GM19438 (cell line): ENCODE measurements at regions not wholly inside any gene's neighbourhood (a gene's known extent, or its start where the extent isn't known, plus 50 kb on each side); places are given as distances from the start of the nearest gene placed in this dataset.
"Not testable (repeated sequence)": the region's sequence is repeated elsewhere in the genome, so short reads cannot be mapped to it uniquely, and the experiment has no call there.

Experiments
- ATAC-seq: cut with Tn5 transposase; IDR thresholded peaks from one replicate; pipeline ENCODE4 v1.9.1; 2021; ENCODE audit warnings: low read depth; ENCODE audit not compliant: unreplicated experiment

DNA sequence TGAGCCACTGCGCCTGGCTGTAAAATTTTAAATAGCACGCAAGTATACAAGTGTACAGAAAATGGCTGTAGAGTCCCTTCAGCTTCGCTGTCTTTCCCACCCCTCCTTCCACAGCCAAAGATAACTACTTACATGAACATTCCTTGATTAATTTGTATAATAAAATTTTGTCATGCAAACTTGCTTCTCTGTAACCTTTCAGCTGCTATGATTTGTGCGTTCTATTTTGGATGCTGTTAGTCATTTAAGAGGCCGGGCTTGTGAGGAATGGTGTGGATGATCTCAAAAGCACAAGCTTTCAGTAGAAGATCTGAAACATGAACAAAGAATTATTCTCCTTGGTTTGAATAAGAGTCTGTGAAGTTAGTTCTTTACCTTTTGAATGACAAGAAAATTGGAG, 115.0 kb upstream of the TLE1 start:
- ATAC-seq: no peak

- not testable (repeated sequence) for ATAC-seq
Measured at GRCh38 chr9:81811688-81812087, 116.5 kb upstream of the SPATA31D4 start.

DNA sequence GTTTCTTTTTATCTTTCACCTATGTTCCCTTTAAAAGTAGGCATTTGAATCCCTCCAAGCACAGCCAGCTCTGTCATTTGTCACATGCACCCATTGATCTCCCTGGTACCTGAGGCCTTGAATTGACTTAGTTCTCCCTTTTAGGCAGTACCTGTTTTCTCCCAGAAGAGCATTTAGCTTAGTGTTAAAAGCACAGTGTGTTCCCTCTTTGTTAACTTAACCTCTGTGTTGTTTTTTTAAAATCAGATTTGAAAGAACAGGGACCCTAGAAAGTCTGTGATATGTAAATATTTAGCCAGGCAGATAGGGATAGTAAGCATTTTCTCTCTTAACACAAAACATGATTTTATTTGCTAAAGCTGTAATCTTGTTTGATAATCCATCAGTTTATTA, 113.8 kb upstream of the SPATA31D4 start:
- ATAC-seq: no peak

GRCh38 chr9:81814794-81815464, 113.3 kb upstream of the SPATA31D4 start:
- ATAC-seq: peak; percentile 89

GRCh38 chr9:81815781-81816180, 112.4 kb upstream of the SPATA31D4 start:
- ATAC-seq: no peak

DNA sequence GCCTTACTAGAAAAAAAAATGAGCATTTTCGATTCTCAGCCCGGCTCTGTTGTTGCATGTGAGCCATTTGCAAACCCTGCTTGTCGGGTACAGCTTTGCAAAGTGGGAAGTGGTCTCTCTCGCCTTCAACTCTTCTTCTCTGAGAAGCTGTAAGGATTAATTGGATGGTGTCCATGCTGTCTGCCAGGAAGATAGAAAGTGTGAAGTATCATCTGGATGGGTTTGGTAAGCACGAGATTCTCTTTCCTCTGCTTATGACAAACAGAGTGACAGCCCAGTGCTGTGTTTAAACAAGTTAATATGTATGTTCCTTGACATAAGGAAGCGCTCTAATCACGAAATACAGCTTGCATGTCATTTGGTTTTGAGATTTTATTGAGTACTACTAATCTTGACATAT, 109.1 kb upstream of the SPATA31D4 start:
- ATAC-seq: no peak

DNA sequence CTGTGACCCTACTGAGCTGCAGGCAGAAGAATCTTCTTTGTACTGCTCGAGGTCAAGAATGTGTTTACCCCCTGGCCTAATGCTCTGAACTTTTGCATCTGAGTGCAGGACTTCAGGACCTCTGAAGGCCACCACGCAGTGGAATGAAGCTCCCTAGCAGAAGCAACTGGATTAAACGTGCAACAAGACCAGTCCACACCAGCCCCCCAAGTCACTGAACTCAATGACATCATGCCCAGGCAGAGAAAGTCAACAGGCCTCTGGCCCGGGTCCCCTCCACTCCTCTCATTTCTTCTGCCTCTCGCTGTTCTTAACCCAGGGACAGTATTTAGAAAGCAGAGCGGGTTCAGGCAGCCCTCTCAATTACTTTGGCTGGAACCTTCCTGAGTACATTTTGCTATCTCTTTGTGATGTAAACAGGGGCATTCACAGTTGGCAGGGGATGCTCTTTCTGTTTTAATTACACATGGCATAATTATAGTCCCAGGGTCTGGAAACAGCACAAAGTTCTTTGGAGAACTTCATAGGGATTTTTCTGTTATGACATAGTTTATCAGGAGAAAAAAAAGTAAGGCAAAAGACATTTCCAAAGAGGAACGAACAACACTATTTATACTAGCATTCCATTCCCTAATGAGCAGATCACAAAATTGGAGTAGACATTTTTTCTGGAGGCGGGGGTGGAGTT, 108.2 kb upstream of the SPATA31D4 start:
- no peak for ATAC-seq

- ATAC-seq: no peak
Measured at GRCh38 chr9:81822301-81822865, 105.8 kb upstream of the SPATA31D4 start.

GRCh38 chr9:81822967-81823366, 105.3 kb upstream of the SPATA31D4 start:
- no peak for ATAC-seq

DNA sequence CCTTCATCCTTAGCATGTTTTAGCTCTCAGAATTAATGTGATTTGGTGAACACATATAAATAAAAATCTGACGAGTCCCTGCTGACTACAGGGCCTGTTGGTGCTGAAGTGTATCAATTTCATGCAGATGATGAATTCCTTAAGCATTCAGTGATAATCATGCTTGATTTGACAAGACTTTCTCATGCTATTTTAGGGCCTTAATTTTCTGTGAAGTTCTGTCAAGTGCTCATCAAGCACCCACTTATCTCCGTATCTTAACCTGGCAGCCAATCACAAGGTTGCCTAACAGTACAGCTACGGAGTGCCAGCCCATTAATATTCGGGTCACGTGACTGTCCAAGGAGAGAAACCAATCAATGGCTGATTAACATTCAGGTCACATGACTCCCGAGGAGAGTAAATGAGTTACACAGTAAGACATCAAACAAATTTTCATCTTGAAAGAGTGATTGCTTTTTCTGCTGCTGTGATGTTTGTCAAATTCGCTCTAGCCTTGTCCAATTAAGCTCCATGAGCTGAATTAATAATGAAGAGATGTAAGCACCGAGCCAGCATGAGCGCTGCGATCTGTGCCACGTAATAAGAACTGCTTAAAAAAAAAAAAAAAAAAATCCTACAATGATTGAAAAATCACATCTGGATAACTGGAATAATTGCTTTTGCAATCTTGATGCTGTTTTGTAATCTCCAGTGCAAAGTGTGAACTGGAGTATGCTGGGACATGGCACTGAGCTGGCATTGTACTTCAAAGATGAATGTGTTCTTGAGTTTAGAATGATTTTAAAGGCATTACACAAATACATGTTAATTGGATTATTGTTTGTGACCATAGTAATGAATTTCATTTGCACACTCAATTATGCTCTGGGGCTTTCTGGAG, 104.3 kb upstream of the SPATA31D4 start:
- no peak for ATAC-seq

DNA sequence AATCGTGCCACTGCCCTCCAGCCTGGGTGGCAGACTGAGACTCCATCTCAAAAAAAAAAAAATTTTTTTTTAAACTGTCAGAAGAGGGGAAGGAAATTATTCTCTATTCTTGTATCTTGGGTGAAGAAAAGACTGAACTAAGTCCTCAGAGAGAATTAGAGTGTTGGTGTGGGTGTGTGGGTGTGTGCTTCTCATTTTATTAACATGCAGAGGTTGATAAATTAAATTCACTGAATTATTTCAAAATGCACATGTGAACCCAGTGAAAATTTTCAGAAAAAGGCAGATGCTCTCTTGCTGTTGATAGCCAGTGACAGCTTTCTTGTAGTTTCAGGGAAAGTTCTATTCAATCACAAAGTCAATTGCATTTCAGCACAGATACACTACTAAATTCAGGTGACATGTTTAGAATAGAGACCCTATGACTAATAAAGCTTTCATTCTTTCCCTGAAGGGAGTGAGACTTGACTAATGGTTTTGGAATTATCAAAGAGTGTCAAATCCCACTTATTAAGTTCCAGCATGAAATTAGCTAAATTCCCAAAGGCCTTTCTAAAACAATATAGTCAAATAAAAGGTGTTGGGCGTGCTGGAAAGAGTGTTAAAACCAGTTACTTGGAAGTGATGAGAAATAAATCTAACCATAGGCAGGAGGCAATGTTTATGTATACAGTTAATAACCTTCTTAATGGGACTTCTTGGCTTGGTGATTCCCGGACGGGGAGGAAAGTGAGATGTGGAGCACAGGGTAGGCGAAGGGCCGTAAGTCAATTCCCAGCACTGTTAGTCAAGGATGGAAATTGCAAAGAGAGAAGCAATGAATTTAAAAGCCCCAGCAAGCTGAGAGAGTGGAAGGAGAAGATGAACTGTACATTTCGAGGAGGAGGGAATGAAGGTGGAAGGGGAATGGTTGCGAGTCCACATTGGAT, 103.2 kb upstream of the SPATA31D4 start:
- no peak for ATAC-seq

GRCh38 chr9:81825846-81826516, 102.2 kb upstream of the SPATA31D4 start:
- no peak for ATAC-seq

DNA sequence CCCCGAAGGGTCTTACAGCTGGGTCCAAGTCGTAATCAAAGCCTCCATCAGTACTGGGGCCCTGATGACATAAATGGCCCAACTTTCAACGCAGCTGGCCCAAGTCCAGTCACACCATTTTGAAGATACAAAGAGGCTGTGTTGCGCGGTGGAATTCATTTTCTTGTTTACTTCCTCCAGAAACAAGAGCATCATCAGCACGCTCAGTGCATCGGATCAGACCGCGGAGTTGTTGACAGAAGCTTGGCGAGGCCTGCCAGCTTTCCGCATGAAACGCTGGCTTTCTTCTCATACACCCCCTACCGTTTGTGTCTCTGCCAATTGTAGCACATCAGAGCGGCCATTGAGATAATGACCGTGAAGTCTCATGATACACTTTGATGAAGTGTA, 101.7 kb upstream of the SPATA31D4 start:
- no peak for ATAC-seq

DNA sequence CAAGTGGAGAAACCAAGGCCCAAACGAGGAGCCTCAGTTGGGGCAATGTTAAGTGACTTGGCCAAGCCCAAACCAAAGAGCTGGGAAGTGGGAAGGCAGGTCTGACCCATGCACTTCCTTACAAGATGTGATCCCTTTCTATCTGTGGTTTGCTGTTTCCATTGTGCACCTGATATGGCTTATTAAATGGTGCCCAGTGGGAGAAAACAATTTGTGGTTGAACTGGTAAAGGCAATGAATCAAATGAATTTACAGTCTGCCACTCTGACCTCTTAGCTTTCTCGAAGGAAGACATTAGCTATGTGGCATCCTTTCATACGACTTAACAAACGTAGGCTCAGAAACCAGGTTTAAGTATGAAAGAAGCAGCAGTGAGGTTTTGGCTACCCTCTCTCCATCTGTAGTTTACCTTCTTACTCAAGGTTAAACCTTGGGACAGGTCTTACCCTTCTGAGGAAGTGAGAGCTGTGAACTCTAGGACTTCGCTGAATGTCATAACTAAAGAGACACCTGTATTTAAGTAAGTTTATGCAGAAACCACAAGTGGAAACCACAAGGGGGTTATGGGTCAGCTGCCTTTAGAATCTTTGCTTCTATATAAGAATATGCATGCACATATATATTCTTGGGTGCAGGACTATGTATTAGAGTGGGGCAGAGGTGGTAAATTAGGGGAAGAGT, 100.5 kb upstream of the SPATA31D4 start:
- peak; percentile 97 for ATAC-seq

- ATAC-seq: no peak
Measured at GRCh38 chr9:81829195-81829882, 98.9 kb upstream of the SPATA31D4 start.

GRCh38 chr9:81830431-81830830, 97.8 kb upstream of the SPATA31D4 start:
- not testable (repeated sequence) for ATAC-seq

DNA sequence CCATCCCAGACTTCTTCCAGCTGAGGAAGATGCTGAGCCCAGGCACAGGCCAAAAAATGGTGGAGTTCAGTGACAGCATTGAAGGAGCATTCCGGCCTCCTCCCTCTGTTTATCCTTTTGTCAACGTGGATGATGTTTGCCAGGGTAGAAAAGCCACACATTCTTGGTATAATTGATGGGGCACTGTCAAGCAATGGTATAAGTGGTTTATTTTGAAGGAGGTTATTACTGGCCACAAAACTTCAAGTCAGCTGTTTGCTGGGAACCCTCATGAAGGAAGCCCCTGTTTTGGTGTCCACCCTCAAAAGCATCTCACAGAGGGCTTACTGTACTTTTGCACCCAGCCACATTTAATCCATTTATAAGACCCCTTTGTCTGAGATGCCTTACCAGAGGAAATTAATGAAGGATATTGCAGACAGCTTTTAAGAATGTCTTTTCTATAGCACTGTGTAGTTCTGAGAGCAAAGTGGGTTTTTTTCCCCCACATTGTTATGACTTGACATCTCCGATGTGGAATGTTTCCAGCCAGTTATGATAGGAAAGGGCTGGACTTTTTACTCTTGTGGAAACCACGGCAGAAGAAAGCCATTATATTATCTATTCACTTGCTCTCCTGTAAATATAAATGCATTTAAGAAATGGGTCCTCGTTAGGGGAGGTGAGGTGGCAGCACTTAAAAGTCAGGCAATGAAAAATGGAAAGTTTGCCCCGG, 95.5 kb upstream of the SPATA31D4 start:
- no peak for ATAC-seq
